ENCODE measurements at regions not wholly inside any gene's neighbourhood (a gene's known extent, or its start where the extent isn't known, plus 50 kb on each side); places are given as distances from the start of the nearest gene placed in this dataset.
"Not testable (repeated sequence)": the region's sequence is repeated elsewhere in the genome, so short reads cannot be mapped to it uniquely, and the experiment has no call there.

- no peak for DNase-seq
Measured at GRCh38 chr3:65030014-65030627, 342.3 kb upstream of the ADAMTS9 start.

DNA sequence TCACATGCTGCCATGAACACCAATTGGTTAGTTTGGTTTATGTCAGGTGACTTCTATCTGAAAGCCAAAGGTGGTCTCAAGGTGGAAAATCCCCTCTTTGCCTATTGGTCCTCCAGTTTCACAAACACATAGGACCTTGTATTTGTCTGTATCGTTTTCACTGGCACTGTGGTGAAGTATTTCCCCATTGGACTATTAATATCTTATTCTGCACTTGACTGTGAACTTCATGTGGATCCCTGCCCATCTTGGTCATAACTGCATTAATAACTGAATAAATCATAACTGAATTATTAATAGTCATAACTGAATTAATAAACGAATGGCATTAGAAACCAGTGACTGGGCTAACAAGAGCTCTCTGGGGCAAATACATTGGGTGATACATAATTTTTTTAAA is 341.3 kb upstream of the ADAMTS9 start:
- no peak for DNase-seq

- no peak for DNase-seq
Measured at GRCh38 chr3:65028024-65028423, 340.2 kb upstream of the ADAMTS9 start.

- no peak for DNase-seq
Measured at GRCh38 chr3:65027335-65027734, 339.5 kb upstream of the ADAMTS9 start.

DNA sequence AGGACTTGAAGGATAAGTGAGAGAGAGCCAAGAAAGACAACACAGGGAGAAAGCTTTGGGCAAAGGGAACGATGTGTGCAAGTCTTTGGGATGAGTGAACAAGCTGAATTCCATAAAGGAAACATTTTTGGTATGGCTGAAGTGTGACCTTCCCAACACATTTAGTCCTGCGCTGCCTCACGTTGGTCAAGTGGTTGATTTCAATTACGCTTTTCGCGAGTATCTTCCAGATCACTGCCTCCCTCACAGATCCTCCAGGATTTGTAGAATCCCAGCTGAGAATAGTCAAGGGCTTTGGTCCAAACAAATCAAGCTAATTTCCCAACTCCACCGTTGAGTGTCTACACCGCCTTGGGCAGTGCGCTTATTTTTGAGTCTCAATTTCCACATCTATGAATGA is 338.4 kb upstream of the ADAMTS9 start:
- DNase-seq: no peak

DNA sequence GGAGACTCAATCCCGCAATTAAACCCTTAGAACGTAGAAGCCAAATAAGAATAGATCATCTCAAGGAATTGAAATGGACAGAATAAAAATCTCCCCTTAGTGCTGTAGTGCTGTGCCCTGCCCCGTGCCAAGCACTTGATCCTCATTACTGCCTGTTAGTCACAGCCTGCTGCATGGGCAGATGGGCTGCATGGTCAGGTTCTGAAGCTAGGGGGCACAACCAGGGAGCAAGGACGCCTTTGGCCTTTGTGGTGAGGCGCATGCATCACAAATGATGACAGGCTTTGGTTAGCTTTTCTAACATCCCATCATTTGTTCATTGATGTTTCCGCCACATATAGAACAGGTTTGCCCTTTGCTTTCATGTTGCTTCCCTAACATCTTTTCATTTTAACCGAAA is 336.3 kb upstream of the ADAMTS9 start:
- DNase-seq: no peak

DNA sequence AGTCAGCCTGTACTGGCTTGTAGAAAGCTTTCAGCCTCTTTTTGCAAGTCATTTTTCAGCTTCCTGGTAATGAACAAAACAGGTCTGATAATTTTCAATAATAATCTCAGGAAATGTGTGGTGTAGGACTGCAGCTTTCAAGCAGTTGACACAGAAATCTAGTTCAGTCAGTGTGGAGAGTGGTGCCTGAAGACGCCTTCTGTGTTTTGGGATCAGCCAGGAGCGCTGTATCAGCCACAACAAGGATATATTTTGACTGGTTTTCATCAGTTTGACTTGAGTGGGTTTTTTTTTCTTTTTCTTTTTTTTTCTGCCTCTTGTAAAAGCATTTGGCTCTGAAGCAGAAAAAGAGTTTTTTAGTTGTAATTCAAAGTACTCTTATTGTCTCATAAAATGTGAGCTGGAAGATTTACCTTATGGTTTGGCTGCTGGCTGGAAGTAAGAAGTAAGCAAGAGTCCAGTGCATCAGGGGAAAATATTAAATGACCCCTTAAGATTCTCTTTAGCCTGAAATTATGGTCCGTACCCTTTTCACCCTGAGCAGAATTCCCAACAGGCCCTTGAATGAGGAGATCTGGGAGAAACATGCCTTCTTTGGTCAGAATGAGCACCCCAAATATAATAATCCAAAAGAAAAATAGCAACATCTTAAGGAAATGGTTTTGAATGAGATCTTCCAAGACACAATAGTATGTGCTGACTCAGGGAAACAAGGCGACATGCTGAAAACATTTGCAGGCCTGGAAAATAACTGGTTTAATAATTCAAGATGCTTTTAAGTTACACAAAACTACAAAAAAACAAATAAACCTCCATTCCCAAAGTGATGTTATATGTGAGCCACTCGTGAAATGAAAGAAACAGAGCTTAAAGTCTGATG is 332.7 kb upstream of the ADAMTS9 start:
- no peak for DNase-seq

GRCh38 chr3:65019443-65020055 is 331.7 kb upstream of the ADAMTS9 start:
- DNase-seq: no peak

- no peak for DNase-seq
Measured at GRCh38 chr3:65018801-65019200, 331.0 kb upstream of the ADAMTS9 start.

DNA sequence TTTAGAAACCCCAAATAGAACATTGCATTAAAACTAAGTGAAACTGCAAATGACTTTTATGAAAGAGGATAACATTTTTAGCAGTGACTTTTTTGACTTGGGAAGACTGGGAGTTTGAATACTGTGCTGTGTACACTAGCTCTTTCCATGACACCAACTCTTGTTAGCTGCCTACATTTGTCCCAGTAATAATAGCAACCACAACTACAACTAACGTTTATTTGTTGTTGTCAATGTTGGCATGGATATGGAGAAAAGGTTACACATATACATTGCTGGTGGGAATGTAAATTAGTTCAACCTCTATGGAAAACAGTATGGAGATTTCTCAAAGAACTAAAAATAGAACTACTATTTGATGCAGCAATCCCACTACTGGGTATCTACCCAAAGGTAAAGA is 329.6 kb upstream of the ADAMTS9 start:
- DNase-seq: no peak

DNA sequence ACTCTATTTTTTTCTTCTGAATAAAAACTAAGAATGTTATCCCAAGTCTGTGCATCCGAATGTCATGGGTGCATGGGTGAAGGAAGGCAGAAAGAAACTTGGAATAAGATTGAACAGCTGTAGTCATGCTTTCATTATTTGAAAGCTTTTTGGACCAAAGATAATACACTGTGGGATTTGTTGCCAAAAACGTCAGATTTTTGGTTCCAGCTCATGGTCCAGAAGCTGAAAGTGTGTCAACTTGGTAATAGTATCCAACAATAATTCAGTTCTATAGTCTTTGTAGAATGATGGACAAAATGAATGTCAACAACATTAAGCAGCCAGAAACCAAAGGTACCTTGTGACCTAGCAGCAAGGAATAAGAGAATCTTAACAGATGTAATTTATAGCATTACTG is 327.9 kb upstream of the ADAMTS9 start:
- no peak for DNase-seq

DNA sequence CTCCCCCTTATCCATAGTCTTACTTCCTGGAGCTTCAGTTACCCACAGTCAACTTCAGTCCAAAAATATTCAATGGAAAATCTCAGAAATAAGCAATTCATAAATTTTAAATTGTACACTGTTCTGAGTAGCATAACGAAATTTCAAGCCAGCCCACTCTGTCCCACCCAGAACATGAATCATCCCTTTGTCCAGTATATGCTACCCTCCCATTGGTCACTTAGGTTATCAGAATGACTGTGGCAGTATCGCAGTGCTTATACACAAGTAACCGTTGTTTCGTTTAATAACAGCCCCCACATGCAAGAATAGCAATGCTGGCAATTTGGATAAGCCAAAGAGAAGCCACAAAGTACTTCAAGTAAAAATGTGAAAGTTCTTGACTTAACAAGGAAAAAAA is 325.3 kb upstream of the ADAMTS9 start:
- no peak for DNase-seq

- DNase-seq: no peak
Measured at GRCh38 chr3:65006300-65006739, 318.5 kb upstream of the ADAMTS9 start.

DNA sequence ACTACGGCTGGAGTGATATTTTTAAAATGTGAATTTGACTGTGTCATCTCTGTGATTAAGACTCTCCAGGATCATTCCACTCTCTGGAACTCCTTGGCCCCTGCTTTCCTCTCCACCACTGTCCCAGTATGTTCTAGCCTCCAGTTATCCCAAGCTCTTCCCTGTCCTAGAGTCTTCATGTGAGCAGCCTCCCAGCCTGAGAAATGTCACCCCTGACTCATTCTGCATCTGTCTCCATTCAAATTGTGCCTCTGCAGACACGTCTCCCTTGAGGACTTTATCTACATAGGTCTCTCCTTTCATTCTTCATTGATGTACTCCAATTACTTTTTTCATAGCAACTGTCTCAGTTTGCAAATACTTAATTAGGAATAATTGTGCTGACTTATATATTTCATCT is 317.7 kb upstream of the ADAMTS9 start:
- no peak for DNase-seq

GRCh38 chr3:65004795-65005295 is 317.0 kb upstream of the ADAMTS9 start:
- no peak for DNase-seq

- no peak for DNase-seq
Measured at GRCh38 chr3:65004306-65004705, 316.5 kb upstream of the ADAMTS9 start.

DNA sequence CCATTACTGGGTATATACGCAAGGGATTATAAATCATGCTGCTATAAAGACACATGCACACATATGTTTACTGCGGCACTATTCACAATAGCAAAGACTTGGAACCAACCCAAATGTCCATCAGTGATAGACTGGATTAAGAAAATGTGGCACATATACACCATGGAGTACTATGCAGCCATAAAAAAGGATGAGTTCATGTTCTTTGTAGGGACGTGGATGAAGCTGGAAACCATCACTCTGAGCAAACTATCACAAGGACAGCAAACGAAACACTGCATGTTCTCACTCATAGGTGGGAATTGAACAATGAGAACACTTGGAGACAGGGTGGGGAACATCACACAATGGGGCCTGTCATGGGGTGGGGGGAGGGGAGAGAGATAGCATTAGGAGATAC is 313.3 kb upstream of the ADAMTS9 start:
- DNase-seq: not testable (repeated sequence)

- no peak for DNase-seq
Measured at GRCh38 chr3:64998317-64998716, 310.5 kb upstream of the ADAMTS9 start.

DNA sequence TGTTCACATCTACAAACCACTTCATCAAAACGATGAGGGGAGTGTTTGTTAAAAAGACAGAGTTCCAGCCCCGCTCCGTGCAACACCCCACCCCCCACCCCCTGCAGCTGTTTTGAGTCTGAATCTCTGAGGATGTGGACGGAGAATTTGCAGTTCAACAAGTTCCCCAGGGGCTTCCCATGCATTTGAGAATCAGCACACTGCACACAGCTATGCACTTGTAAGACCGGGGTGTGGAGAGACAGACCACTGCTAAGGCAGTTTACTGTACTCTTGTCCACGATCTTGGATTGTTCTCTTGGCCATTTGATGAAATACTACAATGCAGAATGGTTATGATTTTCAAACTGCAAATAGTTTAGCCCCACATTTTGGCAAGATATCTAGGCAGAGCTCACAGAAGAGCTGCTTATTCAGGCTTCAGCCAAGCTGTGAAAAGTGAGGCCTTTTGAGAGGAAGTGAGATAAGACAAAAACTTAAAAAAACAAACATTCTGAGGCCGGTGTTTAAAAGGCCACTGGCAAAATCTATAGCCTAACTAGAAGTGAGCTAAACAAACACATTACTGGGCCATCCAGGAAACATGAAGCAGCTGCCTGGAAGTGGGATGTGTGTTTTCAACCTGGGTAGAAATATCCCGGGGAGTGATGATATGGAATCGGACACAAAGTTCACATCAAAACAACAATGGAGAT is 308.2 kb upstream of the ADAMTS9 start:
- no peak for DNase-seq

DNA sequence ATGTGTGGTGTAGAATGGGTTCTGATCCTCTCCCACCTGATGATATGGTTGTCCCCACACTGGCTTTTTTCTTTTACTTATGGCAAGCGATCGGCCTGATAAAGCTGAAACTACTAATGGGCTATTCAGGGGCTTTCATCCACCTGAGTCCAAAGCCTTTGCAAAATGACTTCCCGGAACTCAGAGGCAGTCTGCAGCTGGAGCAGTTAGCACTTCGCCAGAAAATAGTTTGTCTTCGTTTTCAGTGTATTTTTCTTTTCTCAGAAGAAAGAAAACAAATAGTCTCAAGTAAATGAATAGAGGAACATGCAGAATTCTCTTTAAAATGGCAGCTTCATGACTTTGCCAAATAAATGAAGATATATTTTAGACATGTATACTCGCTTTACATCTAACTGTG is 306.0 kb upstream of the ADAMTS9 start:
- no peak for DNase-seq

DNA sequence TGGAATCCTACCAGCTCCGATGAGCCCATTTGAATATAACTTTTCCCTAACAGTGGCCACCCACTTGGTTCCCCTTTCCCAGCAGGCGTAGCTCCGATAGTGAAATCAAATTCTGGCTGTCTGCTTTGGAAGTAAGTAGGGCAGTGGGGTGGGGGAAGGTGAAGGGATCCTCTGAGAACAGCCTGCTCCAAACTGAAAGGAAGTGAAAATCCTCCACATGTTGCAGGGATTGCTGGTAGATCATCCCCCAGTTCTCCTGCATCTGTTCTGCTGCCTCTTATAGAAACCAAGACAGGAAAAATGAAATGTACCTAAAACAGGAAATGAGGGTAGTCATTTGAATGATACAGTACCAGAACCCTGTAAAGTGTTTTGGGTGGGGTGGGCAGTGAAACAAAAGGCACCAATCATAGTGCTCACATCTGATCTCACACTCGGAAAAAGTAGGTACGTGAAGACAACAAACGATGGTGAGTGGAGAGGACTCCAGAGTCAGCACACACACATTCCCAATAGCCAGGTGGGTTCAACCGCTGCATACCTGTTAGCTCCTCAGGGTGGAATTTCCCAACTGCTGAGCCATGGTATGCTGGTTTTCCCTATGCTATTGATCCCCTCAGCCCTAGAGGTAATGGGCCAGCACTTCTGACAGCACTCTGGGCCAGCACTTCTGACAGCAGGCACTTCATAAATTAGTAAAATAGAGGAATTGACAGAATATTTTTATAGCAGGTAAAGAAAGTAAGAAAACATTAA is 304.9 kb upstream of the ADAMTS9 start:
- DNase-seq: no peak

GRCh38 chr3:64988188-64988587 is 300.4 kb upstream of the ADAMTS9 start:
- DNase-seq: no peak

- no peak for DNase-seq
Measured at GRCh38 chr3:64987726-64988125, 299.9 kb upstream of the ADAMTS9 start.

Measured in activated CD4-positive, alpha-beta T cell treated with anti-CD3 and anti-CD28 coated beads, Interleukin-10, Interleukin-2, amounts not matched to agents 100 ng/mL and 50 ng/mL, durations not matched to agents 16 hours and 8 hours (primary cell).